Effector memory CD8-positive, alpha-beta T cell (primary cell): ENCODE measurements at regions not wholly inside any gene's neighbourhood (a gene's known extent, or its start where the extent isn't known, plus 50 kb on each side); places are given as distances from the start of the nearest gene placed in this dataset.

ENCODE experiments used
- ATAC-seq: fragments of 150-1000 bp; cut with Tn5 transposase; replicated peaks from 2 replicates; pipeline ENCODE4 v1.10.0; 2021; ENCODE audit warnings: mild to moderate bottlenecking, moderate library complexity
- DNase-seq, 3 experiments: peaks; one replicate each; pipeline ENCODE4 v3.0.0; 2021
- H3K27ac Mint-ChIP-seq, 2 donors: one replicate each; pipeline ENCODE4 v1.8.0; 2022; ENCODE audit warnings: mild to moderate bottlenecking in 2 of 2, mixed read lengths in 2 of 2, moderate library complexity in 2 of 2
- H3K27me3 Mint-ChIP-seq, 2 donors: one replicate each; pipeline ENCODE4 v1.8.0; 2022; ENCODE audit warnings: mixed read lengths in 2 of 2
- H3K36me3 Mint-ChIP-seq: one replicate; pipeline ENCODE4 v1.8.0; 2022; ENCODE audit warnings: mild to moderate bottlenecking, moderate library complexity, mixed read lengths; ENCODE audit not compliant: insufficient read depth
- H3K4me1 Mint-ChIP-seq, 2 donors: one replicate each; pipeline ENCODE4 v1.8.0; 2022; ENCODE audit warnings: low read depth in 2 of 2, mixed read lengths in 2 of 2
- H3K4me3 Mint-ChIP-seq, 2 donors: one replicate each; pipeline ENCODE4 v1.8.0; 2022; ENCODE audit warnings: mild to moderate bottlenecking in 2 of 2, mixed read lengths in 2 of 2, moderate library complexity in 2 of 2
- H3K9me3 Mint-ChIP-seq, 2 donors: one replicate each; pipeline ENCODE4 v1.8.0; 2022; ENCODE audit warnings: mixed read lengths in 2 of 2

DNA sequence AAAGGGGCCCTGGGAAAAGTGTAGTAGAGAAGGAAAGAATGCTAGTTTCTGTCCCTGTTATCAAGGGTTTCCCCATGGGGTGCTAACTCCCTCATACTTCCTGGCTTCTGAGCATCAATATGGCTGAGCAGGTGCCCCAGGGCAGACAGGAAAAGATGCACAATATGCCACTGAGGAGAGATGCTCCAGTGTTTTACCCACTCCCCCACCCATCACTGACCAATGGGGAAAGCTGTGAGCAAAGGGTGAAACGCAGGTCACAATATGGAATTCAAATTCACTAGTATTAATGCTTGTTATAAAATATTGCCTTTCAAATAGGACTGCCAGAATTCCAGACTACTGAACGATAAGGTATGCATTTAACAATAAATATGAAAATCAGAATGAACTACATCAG lies 187.5 kb upstream of the CTNNB1 start:
- H3K36me3 Mint-ChIP-seq, result no peaks in the 10 kb centered on the region
- DNase-seq (no peak), ATAC-seq (no peak)
- no peak overlapping the region for H3K4me3 Mint-ChIP-seq
- H3K27me3 Mint-ChIP-seq, result peaks cover 24 to 32% of the 10 kb centered on the region in 2 donors
- no peaks in the 10 kb centered on the region for H3K4me1 Mint-ChIP-seq
- no peak overlapping the region for H3K27ac Mint-ChIP-seq
- H3K9me3 Mint-ChIP-seq, result peaks cover 2 to 8% of the 10 kb centered on the region in 2 donors

DNA sequence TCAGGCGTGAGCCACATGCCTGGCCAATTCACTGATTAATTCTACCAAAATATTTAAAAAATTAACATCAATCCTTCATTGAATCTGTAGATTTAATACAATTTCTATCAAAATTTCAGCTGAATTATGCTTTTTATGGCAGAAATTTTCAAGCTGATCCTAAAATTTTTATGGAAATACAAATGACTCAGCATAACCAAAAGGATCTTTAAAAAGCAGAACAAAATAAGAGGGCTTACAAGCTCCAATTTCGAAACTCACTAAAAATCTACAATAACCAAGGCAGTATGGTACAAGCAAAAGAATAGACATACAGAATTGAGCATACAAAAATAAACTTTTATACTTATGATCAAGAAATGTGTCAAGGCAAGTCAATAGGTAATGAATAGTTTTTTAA lies 180.4 kb upstream of the CTNNB1 start:
- H3K4me1 Mint-ChIP-seq, result no peaks in the 10 kb centered on the region
- DNase-seq (no peak), ATAC-seq (no peak)
- H3K4me3 Mint-ChIP-seq, result no peak overlapping the region
- no peaks in the 10 kb centered on the region for H3K27me3 Mint-ChIP-seq
- H3K9me3 Mint-ChIP-seq, result no peaks in the 10 kb centered on the region
- no peaks in the 10 kb centered on the region for H3K36me3 Mint-ChIP-seq
- H3K27ac Mint-ChIP-seq, result no peak overlapping the region

DNA sequence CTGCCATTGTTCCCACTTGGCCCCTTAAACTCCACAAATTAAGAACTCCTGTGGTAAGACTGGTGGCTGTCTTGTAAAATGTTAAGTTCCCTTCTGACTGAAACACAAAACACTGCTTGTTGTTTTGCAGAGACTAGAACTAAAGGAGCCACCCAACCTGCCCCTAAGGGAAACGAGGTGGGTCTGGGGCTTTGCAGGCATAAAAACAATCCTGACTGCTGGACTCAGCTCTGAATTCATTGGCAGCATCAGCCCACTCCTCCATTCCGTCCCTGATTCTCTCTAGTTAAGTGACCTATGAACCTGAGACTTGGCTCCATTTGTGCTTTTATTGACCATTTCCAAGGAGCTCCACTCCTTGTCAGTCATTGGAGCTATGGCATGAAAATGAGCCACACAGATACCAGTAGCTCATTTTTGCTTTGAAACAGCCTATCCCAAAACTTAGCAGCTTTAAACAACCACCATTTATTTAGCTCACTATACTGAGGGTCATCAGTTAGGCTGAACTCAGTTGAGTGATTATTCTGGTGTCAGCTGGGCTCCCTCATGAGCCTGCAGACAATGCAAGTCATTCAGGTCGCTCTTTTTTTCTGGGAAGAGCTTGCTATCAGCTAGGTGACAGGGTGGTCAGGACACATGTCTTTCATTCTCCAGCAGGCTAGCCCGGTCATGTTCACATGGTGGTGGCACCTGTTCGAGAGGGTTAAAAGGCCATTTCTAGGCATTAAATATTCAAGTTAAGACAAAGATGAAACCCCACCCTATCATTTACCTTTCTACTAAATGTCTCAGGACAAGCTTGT lies 175.1 kb upstream of the CTNNB1 start:
- no peaks in the 10 kb centered on the region for H3K9me3 Mint-ChIP-seq
- H3K36me3 Mint-ChIP-seq, result no peaks in the 10 kb centered on the region
- DNase-seq, result no peak
- peaks cover under 1 to 2% of the 10 kb centered on the region in 2 donors for H3K27me3 Mint-ChIP-seq
- H3K4me1 Mint-ChIP-seq, result no peaks in the 10 kb centered on the region
- ATAC-seq, result no peak
- H3K4me3 Mint-ChIP-seq, result no peak overlapping the region
- H3K27ac Mint-ChIP-seq, result no peak overlapping the region

DNA sequence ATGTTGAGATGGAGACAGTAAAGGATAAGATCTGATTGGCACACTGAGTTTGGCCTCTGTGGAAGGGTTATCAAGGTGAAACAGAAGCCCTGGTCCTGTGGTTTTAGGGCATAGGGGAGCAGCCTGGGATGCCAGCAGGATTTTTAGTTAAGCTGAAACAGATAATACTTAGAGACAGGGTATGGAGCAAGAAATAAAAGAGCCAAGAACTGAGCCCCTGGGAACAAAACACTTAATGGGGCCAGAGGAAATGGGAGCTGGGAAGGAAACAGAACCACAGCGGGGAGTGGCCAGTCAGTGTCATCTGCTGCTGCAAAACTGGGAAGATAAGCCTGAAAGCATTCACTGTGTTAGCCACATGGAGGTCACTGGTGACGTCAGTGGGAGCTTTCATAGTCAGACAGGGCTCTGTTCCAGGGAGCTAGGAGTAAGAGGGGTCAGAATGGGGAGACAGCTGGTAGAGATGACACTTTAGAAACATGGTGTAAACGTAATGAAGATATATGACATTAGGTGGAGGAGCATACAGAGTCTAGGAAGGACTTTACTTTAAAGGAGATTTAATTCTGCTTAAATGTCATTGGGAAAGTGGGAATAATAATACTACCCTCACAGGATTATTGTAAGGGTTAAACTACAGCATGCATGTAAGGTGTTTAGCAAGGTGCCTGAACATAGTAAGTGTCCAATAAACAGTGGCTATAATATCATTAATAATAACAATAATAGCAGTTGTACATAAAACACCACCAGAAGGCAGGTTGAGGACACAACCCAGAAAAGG lies 172.7 kb upstream of the CTNNB1 start:
- peaks cover 0 to 3% of the 10 kb centered on the region in 2 donors for H3K4me1 Mint-ChIP-seq
- no peak overlapping the region for H3K27ac Mint-ChIP-seq
- no peak for DNase-seq
- ATAC-seq, result no peak
- peaks cover 6 to 18% of the 10 kb centered on the region in 2 donors for H3K27me3 Mint-ChIP-seq
- H3K36me3 Mint-ChIP-seq, result no peaks in the 10 kb centered on the region
- H3K9me3 Mint-ChIP-seq, result no peaks in the 10 kb centered on the region
- H3K4me3 Mint-ChIP-seq, result no peak overlapping the region

DNA sequence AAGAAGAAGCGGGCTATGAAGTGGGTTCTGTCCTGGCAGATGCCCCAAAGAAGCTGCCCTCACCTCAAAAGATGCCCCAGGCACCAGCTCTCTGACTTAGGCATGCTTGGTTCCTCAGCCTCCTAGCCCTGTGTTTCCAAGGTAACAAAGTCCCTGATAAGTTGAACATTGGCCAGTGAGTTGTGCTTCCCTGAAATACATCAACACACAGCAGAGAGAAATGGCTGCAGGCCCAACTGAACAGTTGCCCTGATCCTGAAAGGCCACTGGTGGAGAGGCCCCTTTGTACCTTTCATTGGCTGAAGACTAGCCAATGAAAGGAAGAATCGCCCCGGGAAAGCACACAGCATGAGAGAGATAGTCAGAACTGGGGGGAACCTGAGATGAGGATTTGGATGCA lies 169.9 kb upstream of the CTNNB1 start:
- ATAC-seq (no peak), DNase-seq (no peak)
- Mint-ChIP-seq H3K4me1 (peaks cover 0 to 3% of the 10 kb centered on the region in 2 donors), H3K4me3 (no peak overlapping the region), H3K27me3 (peaks cover 19 to 40% of the 10 kb centered on the region in 2 donors), H3K36me3 (peaks cover 2% of the 10 kb centered on the region), H3K27ac (no peak overlapping the region), H3K9me3 (no peaks in the 10 kb centered on the region)

DNA sequence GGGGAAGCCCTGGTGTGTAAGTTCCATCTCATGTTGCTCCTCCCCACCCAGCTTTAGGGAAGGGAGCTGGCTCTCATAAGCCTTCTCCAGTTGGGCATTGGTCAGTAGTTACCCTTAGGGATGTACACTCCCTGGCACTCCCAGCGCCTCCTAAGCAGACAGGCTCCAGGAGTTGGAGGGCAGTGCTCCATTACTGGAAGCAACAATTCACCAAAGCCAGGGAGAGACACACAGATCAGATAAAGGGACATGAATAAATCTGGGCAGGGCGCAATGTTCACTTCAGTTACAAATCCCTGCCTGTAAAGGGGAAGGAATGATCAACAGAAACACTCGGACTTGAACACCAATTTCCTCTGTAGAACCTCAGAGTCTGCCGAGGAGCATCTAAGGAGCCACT lies 169.1 kb upstream of the CTNNB1 start:
- H3K27ac Mint-ChIP-seq, result no peak overlapping the region
- H3K36me3 Mint-ChIP-seq, result peaks cover 2% of the 10 kb centered on the region
- H3K27me3 Mint-ChIP-seq, result peaks cover 22 to 43% of the 10 kb centered on the region in 2 donors
- H3K4me3 Mint-ChIP-seq, result no peak overlapping the region
- H3K9me3 Mint-ChIP-seq, result no peaks in the 10 kb centered on the region
- DNase-seq, result no peak
- ATAC-seq, result no peak
- H3K4me1 Mint-ChIP-seq, result peaks cover 0 to 3% of the 10 kb centered on the region in 2 donors

DNA sequence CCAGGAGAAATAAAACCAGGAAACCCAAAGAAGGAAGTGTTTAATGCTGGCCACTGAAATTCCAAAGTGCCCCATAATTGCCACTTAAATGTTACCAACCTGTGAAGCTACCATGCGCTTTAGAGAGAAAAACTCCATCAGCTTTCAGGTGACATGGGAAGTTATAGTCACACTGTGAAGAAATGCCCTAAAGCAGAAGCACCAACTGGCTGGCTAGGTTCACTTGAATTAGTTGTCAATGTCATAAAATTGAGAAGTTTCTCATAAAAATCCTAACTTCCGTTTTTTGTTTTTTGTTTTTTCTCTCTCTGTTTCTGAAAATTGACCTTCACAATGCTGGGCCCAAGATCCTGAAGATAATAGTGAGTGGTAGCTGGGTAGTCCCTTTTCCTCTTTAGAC lies 167.9 kb upstream of the CTNNB1 start:
- no peaks in the 10 kb centered on the region for H3K9me3 Mint-ChIP-seq
- H3K4me3 Mint-ChIP-seq, result no peak overlapping the region
- peaks cover 0 to 3% of the 10 kb centered on the region in 2 donors for H3K4me1 Mint-ChIP-seq
- DNase-seq (no peak), ATAC-seq (no peak)
- H3K36me3 Mint-ChIP-seq, result peaks cover 2% of the 10 kb centered on the region
- no peak overlapping the region for H3K27ac Mint-ChIP-seq
- peaks cover 22 to 55% of the 10 kb centered on the region in 2 donors for H3K27me3 Mint-ChIP-seq

DNA sequence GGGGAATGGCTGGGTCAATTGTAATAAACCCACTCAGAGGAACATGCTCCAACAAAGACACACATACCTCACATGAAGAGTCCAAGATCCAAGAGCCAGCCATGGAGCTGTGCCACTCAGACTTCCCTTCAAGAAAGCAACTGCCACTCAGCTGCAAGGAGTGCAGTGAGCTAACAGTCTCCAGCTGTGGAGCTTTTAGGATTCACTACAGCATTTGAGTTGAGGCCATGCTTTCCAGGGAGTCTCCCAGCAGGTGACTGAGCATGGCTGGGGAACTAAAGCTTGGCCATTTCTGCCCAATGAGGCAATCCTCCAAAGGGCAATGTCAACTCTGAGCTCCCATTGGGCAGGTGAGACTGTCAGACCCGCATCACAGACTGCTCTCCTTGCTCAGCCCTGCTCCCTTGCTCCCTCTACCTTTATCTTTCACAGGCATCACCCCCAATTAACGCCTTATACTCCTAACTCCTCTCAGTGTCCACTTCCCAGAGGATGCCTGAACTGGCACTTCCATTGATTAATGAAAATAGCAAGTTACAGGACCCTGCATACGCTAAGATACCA lies 165.3 kb upstream of the CTNNB1 start:
- no peak overlapping the region for H3K27ac Mint-ChIP-seq
- peaks cover 0 to 3% of the 10 kb centered on the region in 2 donors for H3K4me1 Mint-ChIP-seq
- H3K27me3 Mint-ChIP-seq, result peaks cover 40 to 81% of the 10 kb centered on the region in 2 donors
- no peaks in the 10 kb centered on the region for H3K9me3 Mint-ChIP-seq
- DNase-seq (no peak), ATAC-seq (no peak)
- peaks cover 2% of the 10 kb centered on the region for H3K36me3 Mint-ChIP-seq
- no peak overlapping the region for H3K4me3 Mint-ChIP-seq

DNA sequence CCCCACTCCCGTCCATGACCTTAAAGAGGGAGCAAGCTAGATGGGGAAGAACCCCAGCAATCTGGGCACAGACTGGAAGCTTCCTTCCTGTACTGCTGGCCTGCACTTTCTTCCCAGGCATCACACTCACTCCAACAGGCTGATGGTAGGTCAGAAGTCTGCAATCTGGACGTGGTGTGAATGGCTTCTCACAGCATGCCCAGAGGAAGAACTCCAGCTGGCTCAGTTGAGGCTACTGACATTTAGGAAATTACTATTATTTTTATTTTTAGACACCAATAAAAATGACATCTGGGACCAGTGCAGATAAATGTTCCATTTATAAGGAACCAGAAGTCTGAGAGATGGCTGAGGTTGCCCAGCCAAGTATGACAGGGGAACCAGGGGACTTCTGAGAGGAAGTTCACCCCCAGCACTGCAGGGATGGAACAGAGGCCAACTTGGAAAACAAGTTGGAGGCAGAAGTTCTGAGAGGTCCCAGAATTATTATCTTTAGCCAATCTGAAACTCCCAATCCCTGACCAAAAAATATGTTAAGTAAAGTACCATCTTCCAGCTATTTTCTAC lies 163.8 kb upstream of the CTNNB1 start:
- no peak for ATAC-seq
- H3K36me3 Mint-ChIP-seq, result peaks cover 2% of the 10 kb centered on the region
- H3K4me1 Mint-ChIP-seq, result no peaks in the 10 kb centered on the region
- no peak for DNase-seq
- H3K27me3 Mint-ChIP-seq, result peaks cover 40 to 76% of the 10 kb centered on the region in 2 donors
- no peak overlapping the region for H3K4me3 Mint-ChIP-seq
- no peaks in the 10 kb centered on the region for H3K9me3 Mint-ChIP-seq
- no peak overlapping the region for H3K27ac Mint-ChIP-seq

DNA sequence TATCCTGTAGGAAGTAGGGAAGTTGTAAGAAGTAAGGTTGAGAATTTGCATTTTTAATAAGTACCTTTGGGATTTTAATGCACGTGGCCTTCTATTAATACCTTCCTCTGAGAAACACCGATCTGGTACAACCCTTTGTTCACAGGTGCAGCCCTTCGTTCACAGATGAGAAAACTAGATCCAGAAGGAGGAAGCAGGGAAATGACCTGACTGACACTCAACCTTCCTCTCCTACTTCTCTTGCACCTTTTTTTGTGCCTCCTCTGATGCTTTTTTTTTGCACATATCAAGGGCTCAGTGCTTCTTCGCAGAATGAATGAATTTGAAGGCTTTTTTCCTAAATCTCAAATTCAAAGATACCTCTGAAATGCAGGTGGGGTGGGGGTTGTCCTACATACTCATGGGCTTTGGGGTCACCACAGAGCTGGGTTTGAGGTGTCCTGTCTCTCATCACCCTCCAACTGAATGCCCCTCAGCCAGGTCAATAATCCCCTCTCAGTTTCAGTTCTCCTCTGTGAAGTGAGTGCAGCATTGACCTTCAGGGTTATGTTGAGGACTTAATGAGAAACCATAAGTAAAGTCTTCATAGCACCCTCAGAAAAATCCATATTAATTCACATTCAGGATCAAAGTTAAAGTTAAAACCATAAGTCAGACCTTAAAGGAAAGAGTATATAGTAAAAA lies 161.5 kb upstream of the CTNNB1 start:
- Mint-ChIP-seq H3K27ac (no peak overlapping the region), H3K27me3 (peaks cover 43 to 68% of the 10 kb centered on the region in 2 donors)
- ATAC-seq, result no peak

DNA sequence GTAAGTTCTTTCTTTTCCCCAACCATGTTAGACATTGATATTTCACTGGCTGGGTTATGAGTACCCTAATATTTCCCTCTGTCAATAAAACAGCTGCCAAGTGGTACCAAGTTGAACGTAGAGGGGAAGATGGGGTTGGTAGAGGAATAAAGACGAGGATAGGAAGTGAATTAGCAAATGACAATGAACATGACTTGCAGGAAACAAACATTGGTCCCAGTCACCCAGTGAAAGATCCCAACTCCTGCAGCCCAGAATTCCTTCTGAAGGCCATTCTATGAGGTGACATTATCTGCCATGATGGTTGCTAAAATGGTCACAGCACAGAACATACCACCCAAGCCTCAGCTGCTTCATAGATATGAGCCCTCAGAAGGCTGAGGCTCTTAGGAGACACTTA lies 159.0 kb upstream of the CTNNB1 start:
- no peak overlapping the region for H3K27ac Mint-ChIP-seq
- DNase-seq (no peak), ATAC-seq (no peak)
- no peaks in the 10 kb centered on the region for H3K9me3 Mint-ChIP-seq
- H3K4me3 Mint-ChIP-seq, result no peak overlapping the region
- no peaks in the 10 kb centered on the region for H3K36me3 Mint-ChIP-seq
- H3K4me1 Mint-ChIP-seq, result no peaks in the 10 kb centered on the region
- peaks cover 36 to 69% of the 10 kb centered on the region in 2 donors for H3K27me3 Mint-ChIP-seq

More for the DNA sequence above, 161.5 kb upstream of the CTNNB1 start:
- Mint-ChIP-seq H3K9me3 (no peaks in the 10 kb centered on the region), H3K4me3 (no peak overlapping the region), H3K4me1 (no peaks in the 10 kb centered on the region), H3K36me3 (peaks cover 2% of the 10 kb centered on the region)
- DNase-seq, result no peak

DNA sequence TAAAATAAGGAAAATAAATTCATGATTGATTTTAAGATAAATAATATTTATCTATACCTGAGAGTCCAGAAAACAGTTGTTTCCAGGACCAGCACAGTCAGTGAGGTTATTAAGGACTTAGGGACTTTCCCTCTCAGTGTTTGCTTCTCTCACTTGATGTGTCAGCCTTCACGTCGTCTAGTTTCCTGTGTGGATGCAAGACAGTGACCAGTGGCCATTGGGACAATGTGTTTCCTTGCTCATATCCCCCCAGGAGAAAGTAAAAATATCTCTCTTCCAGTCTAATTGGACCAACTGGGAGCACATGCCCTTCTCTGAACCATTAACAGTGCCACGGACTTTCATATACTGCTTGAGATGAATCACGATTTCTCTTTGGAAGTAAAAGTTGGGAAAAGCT lies 157.8 kb upstream of the CTNNB1 start:
- H3K36me3 Mint-ChIP-seq, result no peaks in the 10 kb centered on the region
- no peaks in the 10 kb centered on the region for H3K9me3 Mint-ChIP-seq
- H3K27me3 Mint-ChIP-seq, result peaks cover 36 to 57% of the 10 kb centered on the region in 2 donors
- DNase-seq, result no peak
- no peak overlapping the region for H3K4me3 Mint-ChIP-seq
- no peaks in the 10 kb centered on the region for H3K4me1 Mint-ChIP-seq
- no peak for ATAC-seq
- H3K27ac Mint-ChIP-seq, result no peak overlapping the region

DNA sequence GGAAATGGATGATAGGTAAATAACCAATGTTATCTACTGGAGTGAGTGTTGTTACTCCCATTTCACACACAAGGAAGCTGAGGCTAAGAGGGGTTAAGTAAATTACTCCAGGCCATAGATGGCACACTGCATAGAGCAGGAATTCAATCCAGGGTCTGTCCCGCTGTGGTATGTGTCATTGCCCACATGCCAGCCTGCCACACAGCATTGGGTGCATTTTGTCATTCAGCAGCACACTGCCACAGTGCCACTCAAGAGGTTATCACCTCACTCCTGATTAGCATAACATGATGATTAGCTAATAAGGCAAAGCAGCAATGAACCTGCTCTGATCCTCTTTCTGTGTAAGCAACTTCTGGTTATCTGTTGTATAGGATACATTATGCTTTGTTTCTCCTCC lies 157.4 kb upstream of the CTNNB1 start:
- Mint-ChIP-seq H3K9me3 (no peaks in the 10 kb centered on the region), H3K4me1 (no peaks in the 10 kb centered on the region), H3K36me3 (no peaks in the 10 kb centered on the region), H3K27me3 (peaks cover 36 to 53% of the 10 kb centered on the region in 2 donors), H3K27ac (no peak overlapping the region), H3K4me3 (no peak overlapping the region)
- no peak for DNase-seq
- ATAC-seq, result no peak
